Right kidney (tissue), 1 donor: ENCODE measurements at regions not wholly inside any gene's neighbourhood (a gene's known extent, or its start where the extent isn't known, plus 50 kb on each side); places are given as distances from the start of the nearest gene placed in this dataset.

Experiments used
- DNase-seq: peaks from one replicate; pipeline ENCODE4 v3.0.0-alpha.2; 2016

DNA sequence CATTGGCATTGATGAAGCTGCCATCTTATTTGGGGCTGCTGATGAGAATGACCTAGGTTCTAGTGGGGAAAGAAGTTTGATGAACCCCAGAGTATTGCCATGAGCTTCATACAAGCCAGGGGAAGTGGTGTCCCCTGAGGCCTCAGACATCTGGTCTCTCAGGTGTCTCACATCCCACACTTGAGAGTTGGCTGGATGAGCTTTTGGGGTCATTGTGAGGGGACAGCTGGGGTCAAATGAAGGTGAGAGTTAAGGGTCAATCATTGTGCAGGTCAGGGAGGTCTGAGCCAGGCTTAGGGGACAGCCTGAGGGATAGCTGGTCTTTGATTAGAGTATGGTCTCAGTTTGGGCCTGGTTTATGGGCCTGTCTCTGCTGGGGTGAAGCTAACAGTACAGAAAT lies 336.5 kb downstream of the CYP26B1 start:
- no peak for DNase-seq

GRCh38 chr2:71807581-71808451 lies 339.8 kb downstream of the CYP26B1 start:
- peak; percentile 42 for DNase-seq

GRCh38 chr2:71806432-71806831 lies 341.2 kb downstream of the CYP26B1 start:
- DNase-seq: no peak

- DNase-seq: no peak
Observed at GRCh38 chr2:71804281-71804751, 343.3 kb downstream of the CYP26B1 start.

- no peak for DNase-seq
Observed at GRCh38 chr2:71803398-71803797, 344.3 kb downstream of the CYP26B1 start.

DNA sequence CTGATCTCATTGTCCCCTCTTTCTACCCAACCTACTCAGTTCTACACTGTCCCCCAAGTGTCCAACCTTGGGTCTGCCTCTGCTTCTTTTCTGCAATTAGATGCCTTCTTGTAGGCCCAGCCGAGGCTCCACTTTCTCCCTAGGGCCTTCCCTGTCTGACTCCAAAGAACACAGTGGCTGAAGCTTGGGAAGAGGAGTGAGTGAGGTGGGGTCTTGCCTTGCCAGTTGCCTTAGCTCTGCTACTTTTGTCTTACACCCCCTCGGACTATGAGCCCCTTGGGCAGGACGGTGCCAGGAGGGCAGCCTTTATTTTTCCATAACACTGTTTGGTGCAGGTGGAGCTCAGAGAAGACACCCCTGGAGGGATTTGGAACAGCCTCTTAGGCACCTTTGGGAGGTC lies 345.1 kb downstream of the CYP26B1 start:
- DNase-seq: no peak

GRCh38 chr2:71801969-71802368 lies 345.7 kb downstream of the CYP26B1 start:
- DNase-seq: peak; percentile 31

DNA sequence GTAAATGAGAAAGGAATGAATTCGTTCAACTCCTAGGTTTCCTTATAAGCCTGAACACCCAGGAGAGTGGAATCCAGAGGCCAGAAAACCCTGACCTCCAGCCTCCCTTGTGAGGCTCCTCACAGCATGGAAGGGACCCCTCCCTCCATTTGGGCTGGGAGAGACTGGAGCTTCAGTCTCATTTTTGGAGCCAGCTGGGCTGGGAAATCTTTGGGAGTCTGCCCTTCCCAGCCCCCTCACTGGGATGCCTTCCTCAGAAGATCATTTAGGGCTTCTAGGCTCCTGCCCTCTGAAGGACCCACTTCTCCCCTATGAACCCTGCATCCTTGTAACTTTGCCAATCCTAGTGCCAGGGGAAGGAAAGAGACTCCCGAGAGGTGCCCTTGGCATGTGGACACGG lies 346.1 kb downstream of the CYP26B1 start:
- no peak for DNase-seq

DNA sequence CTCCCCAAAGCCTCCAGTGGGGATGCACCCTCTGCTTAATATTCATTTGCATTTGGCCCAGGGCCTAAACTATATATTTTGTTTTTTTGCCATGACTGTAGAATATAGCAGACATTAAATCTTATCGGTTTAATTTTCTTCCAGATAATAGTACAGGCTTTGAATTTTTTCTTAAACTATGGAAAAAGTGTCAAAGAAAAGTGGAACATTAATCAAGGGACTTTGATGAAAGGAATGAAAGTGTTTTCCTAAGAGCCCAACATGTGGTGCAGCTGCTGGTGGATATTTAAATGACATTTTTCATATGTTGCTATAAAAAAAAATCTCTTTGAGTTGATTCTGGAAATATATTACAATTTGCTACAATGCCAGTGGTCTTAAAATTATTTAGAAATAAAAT lies 346.8 kb downstream of the CYP26B1 start:
- DNase-seq: no peak

DNA sequence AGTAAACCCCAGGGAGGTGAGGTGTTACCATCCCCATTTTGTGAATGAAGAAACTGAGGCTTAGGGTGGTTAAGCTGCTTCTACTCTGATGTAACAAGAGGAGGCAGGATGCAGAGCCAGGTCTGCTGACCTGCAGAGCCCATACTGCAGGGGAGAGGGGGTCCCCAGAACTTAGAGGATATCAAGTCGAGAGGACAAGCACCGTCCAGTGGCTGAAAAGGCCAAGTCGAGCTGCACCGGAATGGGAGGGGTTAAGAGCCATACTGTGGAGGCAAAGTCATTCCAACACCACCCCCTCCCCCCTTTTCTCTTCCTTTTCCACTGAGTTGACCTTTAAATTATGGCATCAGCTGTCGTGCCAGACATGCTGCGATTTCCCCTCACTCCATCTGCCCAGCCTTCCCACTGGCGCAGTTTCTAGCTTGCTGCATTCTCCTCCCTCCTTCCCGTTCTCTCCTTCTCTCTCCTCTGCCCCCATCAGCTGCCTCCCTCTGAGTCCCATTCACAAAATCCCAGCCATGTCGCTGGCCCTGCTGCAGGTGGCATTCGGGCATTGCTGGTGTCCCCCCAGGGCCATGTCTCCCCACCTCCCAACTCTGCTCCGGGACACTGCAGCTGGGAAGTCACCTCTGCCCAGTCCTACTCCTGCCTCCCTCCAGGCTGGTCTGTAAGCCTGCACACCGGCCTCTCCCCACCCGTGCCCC lies 346.9 kb downstream of the DYSF start:
- no peak for DNase-seq

DNA sequence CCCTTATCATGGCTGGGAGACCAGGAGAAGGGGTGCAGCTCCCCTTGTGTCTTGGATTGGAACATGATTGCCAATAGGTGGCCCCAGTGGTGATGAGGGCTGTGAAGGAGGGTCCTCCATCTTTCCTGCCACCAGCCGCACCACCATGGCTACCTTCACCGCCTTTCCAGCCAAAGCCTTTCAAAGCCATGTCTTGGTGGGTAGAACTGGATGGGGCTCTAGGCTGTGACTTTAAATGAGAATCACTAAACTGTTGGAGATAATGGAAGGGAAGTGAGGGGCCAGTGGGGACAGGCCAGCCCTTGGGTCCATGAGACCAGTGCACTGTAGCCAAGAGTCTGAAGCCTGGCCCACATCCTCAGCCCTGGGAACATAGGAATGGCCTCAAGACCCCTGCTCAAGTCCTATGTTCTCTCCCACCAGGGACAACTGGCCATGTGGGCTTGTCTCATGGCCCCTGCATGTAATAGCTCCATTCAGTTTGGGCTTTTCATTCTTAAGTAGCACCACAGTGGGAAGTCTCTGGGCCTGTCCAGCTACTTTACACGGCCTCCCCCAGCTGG lies 345.7 kb downstream of the DYSF start:
- DNase-seq: no peak

DNA sequence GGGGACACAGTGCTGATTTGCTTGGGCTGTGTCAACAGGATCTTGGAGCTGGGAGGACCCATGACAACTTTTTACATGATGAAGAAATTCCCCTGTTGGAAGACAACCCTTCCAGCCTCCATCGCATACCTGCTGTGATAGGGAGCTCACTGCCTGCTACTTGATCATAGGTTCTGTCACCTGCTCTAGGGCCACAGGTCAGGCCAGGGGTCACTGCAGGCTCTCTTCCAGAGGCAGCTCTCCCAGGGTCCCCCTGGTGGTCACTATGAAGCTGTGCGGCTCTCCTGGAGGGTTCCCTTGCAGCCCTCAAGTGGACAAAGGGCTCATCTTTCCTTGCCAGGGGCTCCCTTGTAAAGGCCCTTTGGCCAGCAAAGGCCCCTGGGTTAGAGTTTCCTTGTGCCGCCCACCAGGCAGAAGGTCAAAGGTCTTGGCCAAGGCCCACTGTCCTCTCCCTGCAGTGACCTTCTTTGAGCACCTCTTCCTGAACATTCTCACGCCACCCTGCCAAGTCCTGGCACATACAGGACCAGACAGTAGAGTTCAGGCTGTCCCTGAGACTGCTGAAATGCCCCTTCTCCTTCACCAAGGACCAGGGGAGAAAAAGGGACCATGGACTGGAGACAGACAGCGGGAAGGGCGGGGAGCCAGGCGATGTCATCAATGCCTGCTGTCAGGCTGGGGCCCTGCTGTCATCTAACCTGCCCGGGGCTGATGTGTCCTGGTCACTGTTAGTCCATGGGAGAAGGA lies 345.1 kb downstream of the DYSF start:
- no peak for DNase-seq

DNA sequence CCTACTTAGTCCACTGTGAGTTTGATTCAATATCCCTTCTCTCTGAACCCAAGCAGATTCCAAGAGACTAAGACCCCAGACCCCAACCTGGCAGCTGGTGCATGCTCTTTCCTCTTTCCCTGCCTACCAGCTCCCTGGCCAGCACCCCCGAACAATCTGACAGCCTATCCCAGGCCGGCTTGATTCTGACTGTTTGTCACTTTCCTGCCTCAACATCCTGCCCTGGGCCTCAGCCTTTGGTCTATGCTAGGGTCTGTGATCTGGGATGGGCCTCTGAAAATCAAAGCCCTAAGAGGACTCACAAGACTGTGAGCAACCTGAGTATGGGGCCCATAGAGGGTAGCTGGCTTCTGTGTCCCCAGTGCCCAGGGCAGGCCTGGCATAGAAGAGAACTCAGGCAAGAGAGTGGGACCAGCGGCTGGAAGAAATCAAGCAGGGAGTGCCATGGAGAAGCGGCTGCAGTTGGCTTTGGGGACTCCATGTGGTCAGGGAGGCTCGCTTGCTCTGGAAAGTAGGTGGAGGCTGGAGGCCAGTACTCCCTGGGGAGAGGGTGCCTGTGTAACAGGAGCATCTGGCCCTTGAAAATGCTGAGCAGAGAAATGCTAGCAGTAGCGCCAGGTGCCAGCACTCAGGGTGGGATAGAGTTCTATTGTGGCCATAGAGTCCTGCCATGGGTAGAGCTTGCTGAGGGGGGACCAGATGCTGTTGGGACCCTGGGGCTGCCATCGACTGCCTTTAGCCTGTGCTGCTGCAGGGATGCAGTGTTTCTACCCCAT lies 343.9 kb downstream of the DYSF start:
- DNase-seq: no peak

DNA sequence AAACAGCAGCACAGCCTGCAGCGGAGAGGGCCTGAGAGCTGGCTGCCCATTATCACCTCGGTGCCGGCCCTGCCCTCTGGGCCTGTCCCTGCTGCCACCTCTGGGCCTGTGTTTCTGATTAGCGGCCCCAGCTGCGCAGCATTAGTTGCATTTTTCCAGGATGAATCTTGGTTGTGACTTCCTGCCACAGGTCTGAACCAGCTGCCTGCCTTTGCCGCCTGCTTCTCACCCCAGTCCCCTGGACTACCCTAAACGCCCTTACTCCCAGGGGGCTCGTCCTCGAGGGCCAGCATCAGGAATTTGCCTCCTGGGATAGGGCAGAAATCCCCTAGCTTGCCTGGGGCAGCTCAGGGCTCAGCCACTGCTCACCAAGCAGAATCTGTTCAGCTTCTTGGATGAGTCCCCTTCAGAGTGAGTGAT lies 342.8 kb downstream of the DYSF start:
- DNase-seq: no peak

- no peak for DNase-seq
Observed at GRCh38 chr2:71795486-71795885, 342.1 kb downstream of the DYSF start.

DNA sequence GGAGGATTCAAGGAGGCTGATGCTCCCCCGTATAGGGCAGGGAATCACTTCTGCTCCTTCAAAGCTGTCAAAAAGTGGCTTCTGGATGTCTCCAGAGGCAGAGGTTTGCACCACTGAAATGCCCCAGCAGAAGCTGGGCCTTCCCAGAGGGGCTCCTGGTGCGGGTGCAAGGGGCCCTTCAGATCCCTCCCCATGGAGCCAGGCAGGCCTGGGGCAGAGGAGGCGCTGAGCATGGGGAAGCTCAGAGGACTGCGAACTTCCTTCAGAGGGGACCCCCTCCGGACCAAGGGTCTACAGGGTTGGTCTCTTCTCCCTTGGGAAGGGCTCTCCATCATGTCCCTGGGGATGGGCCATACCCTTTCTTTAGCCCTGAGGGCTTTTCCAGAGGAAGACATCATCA lies 341.2 kb downstream of the DYSF start:
- no peak for DNase-seq

DNA sequence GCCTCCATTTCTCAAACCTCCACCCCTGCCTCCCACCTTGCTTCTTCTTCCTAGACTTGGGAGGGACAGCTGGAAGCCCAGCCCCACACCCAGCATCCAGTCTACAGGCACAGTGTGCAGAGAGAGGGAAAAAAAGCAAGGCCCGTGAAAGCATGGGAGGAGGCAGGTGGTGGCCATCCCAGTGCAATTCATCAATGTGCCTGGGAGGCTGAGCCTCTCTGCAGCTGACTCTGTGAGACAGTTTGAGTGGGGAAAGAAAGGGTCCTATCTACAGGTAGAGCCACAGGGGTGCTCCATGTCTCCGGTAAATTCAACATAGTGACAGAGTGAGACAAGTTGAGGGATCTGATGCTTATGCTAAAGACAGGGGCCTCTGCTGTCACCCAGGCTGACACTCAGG lies 340.6 kb downstream of the DYSF start:
- no peak for DNase-seq

- DNase-seq: no peak
Observed at GRCh38 chr2:71792926-71793761, 339.8 kb downstream of the DYSF start.

DNA sequence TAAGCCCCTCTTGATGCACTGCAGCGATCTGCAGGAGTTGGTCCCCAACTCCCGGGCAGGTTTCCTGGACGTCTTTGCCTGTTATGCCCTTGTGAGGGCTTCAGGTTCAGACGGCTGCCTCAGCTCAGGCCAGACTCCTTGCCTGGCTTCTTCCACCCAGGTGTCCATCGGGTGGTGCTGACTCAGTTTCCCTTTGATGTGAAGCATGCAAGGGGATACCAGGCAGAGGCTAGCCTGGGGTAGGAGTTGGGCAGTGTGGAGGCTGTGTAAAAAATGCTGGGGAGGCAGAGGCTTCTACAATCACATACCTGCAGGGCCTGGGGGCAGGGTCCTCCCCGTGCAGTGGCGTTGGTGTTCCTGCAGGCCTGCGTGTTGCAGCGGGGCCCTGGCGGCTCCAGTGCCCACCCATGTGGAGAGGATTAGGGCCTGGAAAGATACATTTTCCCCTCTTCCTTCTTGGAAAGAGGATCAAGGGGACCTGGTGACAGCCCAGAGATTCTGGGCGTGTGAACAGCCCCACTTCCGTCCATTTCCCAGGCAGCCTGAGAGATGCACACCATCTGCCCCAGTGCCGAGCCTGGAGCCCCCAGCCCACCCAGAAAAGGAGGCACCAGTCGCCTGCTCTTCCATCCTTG lies 338.3 kb downstream of the DYSF start:
- DNase-seq: no peak

GRCh38 chr2:71791061-71791450 lies 337.7 kb downstream of the DYSF start:
- no peak for DNase-seq
